ENCODE measurements at regions not wholly inside any gene's neighbourhood (a gene's known extent, or its start where the extent isn't known, plus 50 kb on each side); places are given as distances from the start of the nearest gene placed in this dataset.
"Not testable (repeated sequence)": the region's sequence is repeated elsewhere in the genome, so short reads cannot be mapped to it uniquely, and the experiment has no call there.

DNA sequence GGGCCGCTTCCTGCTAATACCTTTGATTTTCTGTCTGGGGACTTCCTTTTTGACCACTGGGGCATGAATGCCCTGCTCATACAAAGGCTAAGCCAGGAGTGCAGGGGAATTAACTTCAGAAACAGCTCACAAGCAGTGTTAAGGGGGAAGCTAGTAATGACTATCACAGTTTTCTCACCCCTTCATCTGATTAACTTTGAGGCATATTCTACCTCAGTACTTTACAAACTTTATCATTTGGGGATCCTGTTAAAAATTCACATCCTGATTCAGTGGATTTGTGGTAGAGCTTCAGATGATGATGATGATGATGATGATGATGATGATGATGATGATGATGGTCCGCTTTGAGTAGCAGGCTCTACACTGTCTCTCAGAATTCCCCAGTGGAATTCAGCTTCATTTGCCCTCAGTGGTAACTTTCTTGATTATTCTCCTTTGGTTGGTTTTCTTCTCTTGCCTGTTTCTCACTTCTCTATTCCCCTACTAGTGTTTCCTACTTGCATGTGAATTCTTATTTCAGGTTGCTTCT lies 78.4 kb upstream of the TMEM170B start:
- WGBS, 2 donors: 79 to 93% methylated on average over 2 of the region's 2 CpGs
- H3K4me1 ChIP-seq: no peaks in the 10 kb centered on the region
- no peaks in the 10 kb centered on the region for H3K27me3 ChIP-seq
- TF ChIP-seq, protein P1, sequence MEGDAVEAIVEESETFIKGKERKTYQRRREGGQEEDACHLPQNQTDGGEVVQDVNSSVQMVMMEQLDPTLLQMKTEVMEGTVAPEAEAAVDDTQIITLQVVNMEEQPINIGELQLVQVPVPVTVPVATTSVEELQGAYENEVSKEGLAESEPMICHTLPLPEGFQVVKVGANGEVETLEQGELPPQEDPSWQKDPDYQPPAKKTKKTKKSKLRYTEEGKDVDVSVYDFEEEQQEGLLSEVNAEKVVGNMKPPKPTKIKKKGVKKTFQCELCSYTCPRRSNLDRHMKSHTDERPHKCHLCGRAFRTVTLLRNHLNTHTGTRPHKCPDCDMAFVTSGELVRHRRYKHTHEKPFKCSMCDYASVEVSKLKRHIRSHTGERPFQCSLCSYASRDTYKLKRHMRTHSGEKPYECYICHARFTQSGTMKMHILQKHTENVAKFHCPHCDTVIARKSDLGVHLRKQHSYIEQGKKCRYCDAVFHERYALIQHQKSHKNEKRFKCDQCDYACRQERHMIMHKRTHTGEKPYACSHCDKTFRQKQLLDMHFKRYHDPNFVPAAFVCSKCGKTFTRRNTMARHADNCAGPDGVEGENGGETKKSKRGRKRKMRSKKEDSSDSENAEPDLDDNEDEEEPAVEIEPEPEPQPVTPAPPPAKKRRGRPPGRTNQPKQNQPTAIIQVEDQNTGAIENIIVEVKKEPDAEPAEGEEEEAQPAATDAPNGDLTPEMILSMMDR (IDR thresholded peaks at IDR 0.05): no peak
- H3K4me3 ChIP-seq: no peak overlapping the region
- FAIRE-seq: no peak
- intact Hi-C loops (cut with DNase I): no loop called here
- no peak overlapping the region for H3K27ac ChIP-seq
- H3K36me3 ChIP-seq: no peaks in the 10 kb centered on the region
- no peak for DNase-seq
- ATAC-seq: no peak
- H3K9me3 ChIP-seq: no peaks in the 10 kb centered on the region

DNA sequence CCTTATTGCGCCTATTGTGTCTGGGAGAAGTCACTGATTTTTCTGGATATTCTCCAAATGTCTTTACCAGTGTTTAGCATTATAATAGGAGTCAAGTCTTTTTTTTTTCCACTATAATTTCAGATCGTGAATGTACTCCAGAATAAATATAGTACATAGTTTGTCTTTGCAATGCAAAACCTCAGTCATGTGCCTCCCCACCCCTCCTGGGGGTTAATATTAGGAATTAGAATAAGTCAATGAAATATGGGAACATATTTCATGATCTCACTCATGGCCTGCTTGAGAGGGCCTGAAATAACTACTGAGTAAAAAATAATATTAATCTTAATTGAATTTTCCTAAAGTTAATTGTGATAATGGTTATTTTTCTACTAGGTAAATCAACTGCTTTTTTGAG lies 79.0 kb upstream of the TMEM170B start:
- H3K27me3 ChIP-seq: no peaks in the 10 kb centered on the region
- TF ChIP-seq, protein P1 (IDR thresholded peaks at IDR 0.05): no peak
- H3K9me3 ChIP-seq: no peaks in the 10 kb centered on the region
- ATAC-seq (no peak), FAIRE-seq (no peak), DNase-seq (no peak)
- H3K36me3 ChIP-seq: no peaks in the 10 kb centered on the region
- WGBS, 2 donors: 64 to 71% methylated on average over 2 of the region's 2 CpGs
- H3K4me1 ChIP-seq: no peaks in the 10 kb centered on the region
- no peak overlapping the region for H3K27ac ChIP-seq
- H3K4me3 ChIP-seq: no peak overlapping the region
- intact Hi-C loops (cut with DNase I): no loop called here

DNA sequence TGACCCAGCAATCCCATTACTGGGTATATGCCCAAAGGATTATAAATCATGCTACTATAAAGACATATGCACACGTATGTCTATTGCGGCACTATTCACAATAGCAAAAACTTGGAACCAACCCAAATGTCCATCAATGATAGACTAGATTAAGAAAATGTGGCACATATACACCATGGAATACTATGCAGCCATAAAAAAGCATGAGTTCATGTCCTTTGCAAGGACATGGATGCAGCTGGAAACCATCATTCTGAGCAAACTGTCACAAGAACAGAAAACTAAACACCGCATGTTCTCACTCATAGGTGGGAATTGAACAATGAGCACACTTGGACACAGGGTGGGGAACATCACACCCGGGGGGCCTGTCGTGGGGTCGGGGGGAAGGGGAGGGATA lies 80.1 kb upstream of the TMEM170B start:
- intact Hi-C loops (cut with DNase I); ATAC-seq; H3K4me3 ChIP-seq; H3K36me3 ChIP-seq; DNase-seq; FAIRE-seq; H3K27me3 ChIP-seq; H3K4me1 ChIP-seq; H3K27ac ChIP-seq; H3K9me3 ChIP-seq: not testable (repeated sequence)
- 85 to 88% methylated on average over 6 of the region's 6 CpGs for WGBS, 2 donors

DNA sequence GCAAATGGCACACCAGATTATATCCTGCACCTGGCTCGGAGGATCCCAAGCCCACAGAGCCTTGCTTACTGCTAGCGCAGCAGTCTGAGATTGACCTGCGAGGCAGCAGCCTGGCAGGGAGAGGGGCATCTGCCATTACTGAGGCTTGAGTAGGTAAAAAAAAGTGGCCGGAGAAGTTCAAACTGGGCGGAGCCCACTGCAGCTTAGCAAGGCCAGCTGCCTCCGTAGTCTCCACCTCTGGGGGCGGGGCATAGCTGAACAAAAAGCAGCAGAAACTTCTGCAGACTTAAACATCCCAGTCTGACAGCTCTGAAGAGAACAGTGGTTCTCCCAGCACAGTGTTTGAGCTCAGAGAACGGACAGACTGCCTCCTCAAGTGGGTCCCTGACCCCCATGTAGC lies 85.4 kb upstream of the TMEM170B start:
- intact Hi-C loops (cut with DNase I); ATAC-seq; DNase-seq; H3K4me1 ChIP-seq; FAIRE-seq; H3K4me3 ChIP-seq; H3K27me3 ChIP-seq; H3K27ac ChIP-seq; H3K9me3 ChIP-seq; H3K36me3 ChIP-seq: not testable (repeated sequence)
- 82 to 88% methylated on average over 8 of the region's 8 CpGs for WGBS, 2 donors

DNA sequence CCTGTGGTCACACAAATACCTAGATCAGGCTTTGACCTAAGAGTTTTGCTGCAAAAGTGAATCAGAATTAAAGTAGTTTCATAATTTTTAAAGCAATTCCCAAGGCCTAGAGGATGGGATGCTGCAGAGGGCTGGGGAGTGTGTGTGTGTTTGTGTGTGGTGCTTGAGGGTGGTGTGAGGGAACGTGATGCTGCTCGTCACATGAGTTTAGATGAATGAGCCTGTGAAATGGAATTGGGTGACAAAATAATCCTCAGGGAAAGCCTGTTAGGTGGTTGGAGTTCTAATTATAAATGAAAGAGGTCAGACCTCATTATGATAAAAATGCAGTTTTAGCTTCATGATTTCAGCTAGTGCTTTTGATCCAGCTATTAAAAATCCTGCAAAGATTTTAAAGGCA lies 87.5 kb upstream of the TMEM170B start:
- intact Hi-C loops (cut with DNase I): no loop called here
- H3K4me3 ChIP-seq: no peak overlapping the region
- TF ChIP-seq, protein P1 (IDR thresholded peaks at IDR 0.05): no peak
- H3K27me3 ChIP-seq: no peaks in the 10 kb centered on the region
- ATAC-seq (no peak), DNase-seq (no peak), FAIRE-seq (no peak)
- H3K36me3 ChIP-seq: no peaks in the 10 kb centered on the region
- H3K4me1 ChIP-seq: no peaks in the 10 kb centered on the region
- no peak overlapping the region for H3K27ac ChIP-seq
- no peaks in the 10 kb centered on the region for H3K9me3 ChIP-seq
- WGBS, 2 donors: 79 to 90% methylated on average over 2 of the region's 2 CpGs

DNA sequence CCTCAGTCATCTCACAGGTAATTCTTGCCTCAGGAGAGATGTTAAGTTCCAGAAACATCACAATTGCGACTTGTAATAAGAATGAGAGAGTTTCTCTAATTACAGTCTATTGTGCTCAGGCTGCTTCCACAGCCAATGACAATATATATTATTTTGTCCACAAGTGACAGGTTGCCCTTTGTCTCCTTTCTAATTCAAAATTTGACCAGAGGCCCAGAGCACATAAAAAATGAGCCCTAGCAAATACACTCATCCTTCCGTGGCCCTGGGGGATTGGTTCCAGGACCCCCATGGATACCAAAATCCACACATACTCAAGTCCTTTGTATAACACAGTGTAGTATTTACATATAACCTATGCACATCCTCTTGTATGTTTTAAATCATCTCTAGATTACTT lies 88.1 kb upstream of the TMEM170B start:
- intact Hi-C loops (cut with DNase I): no loop called here
- FAIRE-seq (no peak), ATAC-seq (no peak), DNase-seq (no peak)
- no peaks in the 10 kb centered on the region for H3K4me1 ChIP-seq
- WGBS, 2 donors: 84 to 88% methylated on average over 2 of the region's 2 CpGs
- H3K4me3 ChIP-seq: no peak overlapping the region
- H3K36me3 ChIP-seq: no peaks in the 10 kb centered on the region
- no peaks in the 10 kb centered on the region for H3K9me3 ChIP-seq
- no peaks in the 10 kb centered on the region for H3K27me3 ChIP-seq
- no peak overlapping the region for H3K27ac ChIP-seq
- TF ChIP-seq, protein P1 (IDR thresholded peaks at IDR 0.05): no peak

Data from pancreas (tissue), 10 donors.